ENCODE measurements at regions not wholly inside any gene's neighbourhood (a gene's known extent, or its start where the extent isn't known, plus 50 kb on each side); places are given as distances from the start of the nearest gene placed in this dataset.

DNA sequence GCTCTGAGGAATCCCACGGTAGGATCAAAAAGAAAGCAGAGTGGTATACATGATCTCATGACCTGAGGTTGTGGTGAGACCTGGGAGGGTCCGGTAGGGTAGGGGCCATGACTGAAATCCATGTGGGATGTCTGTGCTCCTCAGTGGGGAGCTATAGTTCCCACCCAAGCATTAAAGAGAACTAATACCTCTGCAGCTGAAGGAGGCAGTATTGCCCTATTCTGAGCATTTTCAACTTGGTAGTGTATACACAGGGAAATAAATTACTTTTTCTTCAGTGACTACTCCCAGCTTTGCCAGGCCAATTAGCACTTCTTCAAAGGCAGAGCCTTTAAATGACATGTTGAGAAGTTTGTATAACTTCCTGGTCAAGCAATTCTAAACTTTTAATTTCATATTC, 613.8 kb downstream of the KCNH5 start:
- TF ChIP-seq POLR2AphosphoS5 (IDR thresholded peaks at IDR 0.05), result no peak
- TF ChIP-seq, protein P1, sequence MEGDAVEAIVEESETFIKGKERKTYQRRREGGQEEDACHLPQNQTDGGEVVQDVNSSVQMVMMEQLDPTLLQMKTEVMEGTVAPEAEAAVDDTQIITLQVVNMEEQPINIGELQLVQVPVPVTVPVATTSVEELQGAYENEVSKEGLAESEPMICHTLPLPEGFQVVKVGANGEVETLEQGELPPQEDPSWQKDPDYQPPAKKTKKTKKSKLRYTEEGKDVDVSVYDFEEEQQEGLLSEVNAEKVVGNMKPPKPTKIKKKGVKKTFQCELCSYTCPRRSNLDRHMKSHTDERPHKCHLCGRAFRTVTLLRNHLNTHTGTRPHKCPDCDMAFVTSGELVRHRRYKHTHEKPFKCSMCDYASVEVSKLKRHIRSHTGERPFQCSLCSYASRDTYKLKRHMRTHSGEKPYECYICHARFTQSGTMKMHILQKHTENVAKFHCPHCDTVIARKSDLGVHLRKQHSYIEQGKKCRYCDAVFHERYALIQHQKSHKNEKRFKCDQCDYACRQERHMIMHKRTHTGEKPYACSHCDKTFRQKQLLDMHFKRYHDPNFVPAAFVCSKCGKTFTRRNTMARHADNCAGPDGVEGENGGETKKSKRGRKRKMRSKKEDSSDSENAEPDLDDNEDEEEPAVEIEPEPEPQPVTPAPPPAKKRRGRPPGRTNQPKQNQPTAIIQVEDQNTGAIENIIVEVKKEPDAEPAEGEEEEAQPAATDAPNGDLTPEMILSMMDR (IDR thresholded peaks at IDR 0.05), result no peak
